Suprapubic skin (tissue), 4 donors: ENCODE measurements at regions not wholly inside any gene's neighbourhood (a gene's known extent, or its start where the extent isn't known, plus 50 kb on each side); places are given as distances from the start of the nearest gene placed in this dataset.

Source experiments
- CTCF ChIP-seq, 2 donors: fragments of 200-600 bp in 1 of 2; fragments of 450-650 bp in 1 of 2; sonication (generic) in 1 of 2; IDR thresholded peaks; one replicate each; pipeline ENCODE4 v1.5.1; 2016 to 2019; ENCODE audit warnings: antibody characterized with exemption in 2 of 2, mild to moderate bottlenecking in 1 of 2, moderate library complexity in 1 of 2
- POLR2A ChIP-seq, 2 donors: fragments of 450-650 bp; IDR thresholded peaks; one replicate each; pipeline ENCODE4 v1.6.1; 2017; ENCODE audit warnings: antibody characterized with exemption in 2 of 2, mild to moderate bottlenecking in 2 of 2, moderate library complexity in 2 of 2
- POLR2AphosphoS5 ChIP-seq, 3 donors: sonication (generic); formaldehyde crosslinking; IDR thresholded peaks; one replicate each; pipeline ENCODE4 v1.6.1; 2017; ENCODE audit warnings: antibody characterized with exemption in 3 of 3

- TF ChIP-seq POLR2A (IDR thresholded peaks at IDR 0.05) (no peak), CTCF (IDR thresholded peaks at IDR 0.05) (no peak), POLR2AphosphoS5 (IDR thresholded peaks at IDR 0.05) (no peak)
Measured at GRCh38 chr7:66296-66695, 126.1 kb upstream of the FAM20C start.
